RKO (cell line): ENCODE measurements at regions not wholly inside any gene's neighbourhood (a gene's known extent, or its start where the extent isn't known, plus 50 kb on each side); places are given as distances from the start of the nearest gene placed in this dataset.
"Not testable (repeated sequence)": the region's sequence is repeated elsewhere in the genome, so short reads cannot be mapped to it uniquely, and the experiment has no call there.

Experiments used
- DNase-seq: peaks from one replicate; pipeline ENCODE4 v3.0.0-alpha.2; 2016; ENCODE audit warnings: low spot score

DNA sequence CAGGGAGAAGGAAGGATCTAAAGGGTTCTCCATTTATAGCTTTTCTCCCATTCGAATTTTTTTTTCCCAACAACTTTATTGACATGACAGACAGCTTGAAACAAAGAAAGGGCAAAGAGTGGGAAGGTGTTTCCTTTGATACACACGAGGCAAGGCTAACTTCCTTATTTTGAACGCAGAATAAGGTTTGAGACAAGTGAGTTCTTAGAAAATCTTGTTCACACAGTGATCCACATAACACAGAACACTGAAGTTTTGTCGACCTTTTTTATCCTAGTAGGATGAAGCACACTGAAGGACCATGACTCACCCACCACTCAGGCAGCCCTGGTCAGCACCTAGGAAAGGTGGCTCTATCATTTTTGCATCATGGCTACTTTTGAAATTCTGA lies 425.8 kb upstream of the MDFIC2 start:
- DNase-seq: no peak

DNA sequence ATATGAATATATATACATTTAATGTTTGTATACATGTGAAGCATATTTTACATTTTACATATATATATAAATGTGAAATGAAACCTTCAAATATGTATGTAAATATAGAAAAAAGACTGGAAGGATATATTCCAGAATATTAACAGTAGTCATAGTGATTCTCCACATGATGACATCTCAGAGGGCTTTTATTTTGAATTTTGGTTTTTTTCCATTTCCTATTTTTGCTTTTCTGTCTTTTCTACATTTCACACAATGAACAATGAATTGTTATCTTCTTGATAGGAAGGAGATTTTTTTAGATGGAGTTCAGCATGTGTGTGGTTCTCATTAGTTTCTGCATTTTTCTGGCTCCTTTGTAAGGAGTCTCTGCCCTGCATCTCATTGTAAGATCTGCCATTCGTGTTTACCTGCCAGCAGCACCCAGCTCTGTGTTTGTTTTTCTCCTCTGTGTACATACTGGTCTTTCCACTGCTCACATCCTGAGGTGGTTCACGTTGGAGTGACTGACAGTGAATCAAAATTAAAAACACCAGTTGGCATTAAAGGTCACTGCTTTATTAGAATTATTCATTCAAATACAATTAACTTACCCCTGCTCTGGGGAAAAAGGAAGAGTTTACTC lies 425.3 kb upstream of the MDFIC2 start:
- DNase-seq: no peak

DNA sequence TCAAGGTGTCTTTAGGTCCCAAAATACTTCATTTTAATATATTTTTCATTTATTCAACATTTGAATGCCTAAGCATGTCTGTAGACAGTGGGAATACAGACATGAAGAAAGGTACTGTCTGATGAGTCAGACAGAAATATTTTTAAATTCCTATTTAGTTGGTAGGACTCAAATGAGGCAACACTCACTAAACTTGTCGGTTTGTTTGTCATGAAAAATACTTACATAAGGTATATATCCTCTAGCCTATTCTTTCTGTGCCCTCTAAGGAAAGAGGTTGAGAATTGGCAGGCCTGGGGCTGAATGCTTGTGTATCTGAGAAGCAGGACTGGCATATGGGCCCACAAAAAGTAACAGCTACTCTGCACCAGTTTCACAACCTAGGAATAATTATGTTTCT lies 423.6 kb upstream of the MDFIC2 start:
- DNase-seq: no peak

DNA sequence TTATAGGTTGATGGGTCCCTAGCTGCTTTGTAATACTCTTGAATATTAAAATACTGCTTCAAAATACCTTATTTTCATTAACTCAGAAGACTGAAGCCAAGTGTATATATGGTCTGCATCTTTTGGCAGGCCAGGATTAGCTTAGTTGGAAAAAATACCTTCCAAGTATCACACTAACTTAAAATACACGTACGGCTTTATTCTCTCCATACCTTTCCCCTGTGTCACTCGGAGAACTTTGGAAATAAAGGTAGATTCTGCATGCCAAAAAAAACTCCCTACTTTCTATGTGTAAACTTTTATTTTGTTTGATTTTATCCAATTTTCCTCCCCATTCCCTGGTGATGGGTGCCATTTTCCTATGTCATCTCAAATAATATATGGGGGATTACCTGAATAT lies 422.3 kb upstream of the MDFIC2 start:
- DNase-seq: no peak

DNA sequence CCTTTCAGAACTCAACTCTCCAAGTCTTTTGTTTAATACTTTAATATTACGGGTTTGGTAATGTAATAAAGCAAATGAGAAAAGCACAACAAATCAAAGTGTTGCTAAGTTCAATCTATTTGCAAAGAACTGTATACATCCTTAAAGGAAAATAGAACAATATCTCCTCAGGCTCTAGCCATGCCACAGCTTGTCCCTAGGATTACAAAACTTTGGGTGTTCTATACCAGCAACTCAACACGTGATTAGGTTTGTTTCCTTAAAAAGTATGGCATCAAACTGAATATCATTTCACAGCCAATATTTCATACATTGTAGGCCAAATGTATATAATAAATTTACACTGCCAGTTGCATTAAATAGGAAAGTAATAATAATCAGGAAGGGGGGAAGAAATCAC lies 418.6 kb upstream of the MDFIC2 start:
- DNase-seq: no peak

GRCh38 chr3:70729845-70730244 lies 417.4 kb upstream of the MDFIC2 start:
- no peak for DNase-seq

DNA sequence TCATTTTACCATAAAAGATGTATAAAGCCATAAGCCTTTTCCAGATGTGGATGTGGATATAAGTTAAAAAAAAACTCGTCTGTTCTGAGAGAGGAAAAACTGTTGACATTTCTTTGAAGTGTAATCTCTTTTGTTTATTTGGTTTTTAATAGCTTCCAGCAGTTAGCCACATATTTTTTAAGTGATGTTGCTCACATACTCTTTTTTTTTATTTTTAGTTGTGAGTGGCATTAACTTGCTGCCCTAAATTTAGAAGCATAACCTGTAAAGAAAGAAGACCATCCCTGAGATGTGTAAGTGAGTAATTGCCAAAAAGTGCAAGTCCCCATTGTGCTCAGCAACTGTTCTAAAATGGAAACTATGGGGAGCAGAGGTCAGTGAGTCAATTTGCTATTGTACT lies 415.9 kb upstream of the MDFIC2 start:
- DNase-seq: no peak

- DNase-seq: no peak
Observed at GRCh38 chr3:70726961-70727360, 414.5 kb upstream of the MDFIC2 start.

DNA sequence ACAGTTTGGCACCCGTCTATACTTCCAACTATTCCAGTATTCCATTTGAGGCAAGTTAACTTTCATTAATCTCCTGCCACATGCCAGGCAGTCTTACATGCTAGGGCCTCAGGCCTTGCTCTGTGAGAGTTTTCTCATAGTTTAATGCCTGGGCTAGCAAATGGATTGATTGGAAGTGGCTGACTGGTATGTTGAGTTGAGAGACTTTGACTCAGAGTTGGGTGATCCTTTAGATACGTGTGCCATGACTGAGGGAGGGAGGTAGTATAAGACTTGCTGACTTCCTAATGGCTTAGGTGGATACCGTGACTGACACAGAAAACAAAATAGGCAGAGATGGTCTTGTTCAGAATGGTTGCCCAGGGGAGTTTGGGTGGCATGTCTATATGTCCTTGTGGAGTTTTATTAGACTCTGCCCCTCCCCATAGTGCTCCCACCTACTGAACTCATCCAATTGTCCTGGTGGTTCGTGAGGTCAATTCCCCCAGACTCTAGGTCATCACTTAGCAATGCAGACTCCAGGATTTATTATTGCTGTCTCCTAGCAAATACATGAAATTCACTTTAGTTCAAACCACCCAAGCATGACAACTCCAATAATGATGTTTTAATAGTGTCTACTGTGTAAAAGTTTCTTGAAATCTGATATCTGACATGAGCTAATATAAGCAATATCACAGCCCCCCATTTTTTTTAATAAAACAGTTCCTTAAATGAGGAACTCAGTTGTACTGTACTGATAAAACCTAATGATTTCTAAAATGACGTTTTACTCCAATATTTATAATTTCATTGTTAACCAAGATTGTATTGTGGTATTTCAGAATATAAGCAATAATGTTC lies 413.9 kb upstream of the MDFIC2 start:
- no peak for DNase-seq

DNA sequence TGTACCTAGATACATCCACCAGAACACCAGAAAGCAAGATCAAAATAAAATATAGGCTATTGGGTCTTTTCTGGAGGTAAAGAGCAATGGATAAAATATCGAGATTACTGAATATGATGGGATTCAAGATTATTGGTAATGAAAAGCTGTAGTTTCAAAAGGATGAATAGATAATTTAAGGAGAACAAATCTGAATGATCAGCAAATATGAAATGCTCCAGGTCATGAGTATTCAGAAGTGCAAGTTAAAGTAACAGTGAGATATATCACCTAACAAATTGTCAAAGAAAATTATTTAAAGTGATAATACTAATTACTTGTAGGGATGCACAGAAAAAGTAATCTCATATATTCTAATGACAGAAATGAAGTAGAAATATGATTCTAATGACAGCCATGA lies 409.6 kb upstream of the MDFIC2 start:
- DNase-seq: no peak

- peak; percentile 8 for DNase-seq
Observed at GRCh38 chr3:70716832-70717231, 404.4 kb upstream of the MDFIC2 start.

DNA sequence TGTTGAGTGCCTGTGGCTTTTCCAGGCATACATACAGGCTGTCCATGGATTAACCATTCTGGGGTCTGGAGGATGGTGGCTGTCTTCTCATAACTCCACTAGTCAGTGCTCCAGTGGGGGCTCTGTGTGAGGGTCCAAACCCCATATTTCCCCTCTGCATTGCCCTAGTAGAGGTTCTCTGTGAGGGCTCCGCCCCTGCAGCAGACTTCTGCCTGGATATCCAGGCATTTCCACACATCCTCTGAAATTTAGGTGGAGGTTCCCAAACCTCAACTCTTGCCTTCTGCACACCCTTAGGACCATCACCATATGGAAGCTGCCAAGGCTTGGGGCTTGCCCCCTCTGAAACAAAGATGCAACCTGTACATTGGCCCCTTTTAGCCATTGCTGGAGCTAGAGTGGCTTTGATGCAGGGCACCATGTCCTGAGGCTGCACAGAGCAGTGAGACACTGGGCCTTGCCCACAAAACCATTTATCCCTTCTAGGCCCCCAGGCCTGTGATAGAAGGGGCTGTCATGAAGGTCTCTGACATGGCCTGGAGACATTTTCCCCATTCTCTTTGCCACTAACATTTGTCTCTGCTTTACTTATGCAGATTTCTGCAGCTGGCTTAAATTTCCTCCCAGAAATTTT lies 400.1 kb upstream of the MDFIC2 start:
- DNase-seq: no peak

DNA sequence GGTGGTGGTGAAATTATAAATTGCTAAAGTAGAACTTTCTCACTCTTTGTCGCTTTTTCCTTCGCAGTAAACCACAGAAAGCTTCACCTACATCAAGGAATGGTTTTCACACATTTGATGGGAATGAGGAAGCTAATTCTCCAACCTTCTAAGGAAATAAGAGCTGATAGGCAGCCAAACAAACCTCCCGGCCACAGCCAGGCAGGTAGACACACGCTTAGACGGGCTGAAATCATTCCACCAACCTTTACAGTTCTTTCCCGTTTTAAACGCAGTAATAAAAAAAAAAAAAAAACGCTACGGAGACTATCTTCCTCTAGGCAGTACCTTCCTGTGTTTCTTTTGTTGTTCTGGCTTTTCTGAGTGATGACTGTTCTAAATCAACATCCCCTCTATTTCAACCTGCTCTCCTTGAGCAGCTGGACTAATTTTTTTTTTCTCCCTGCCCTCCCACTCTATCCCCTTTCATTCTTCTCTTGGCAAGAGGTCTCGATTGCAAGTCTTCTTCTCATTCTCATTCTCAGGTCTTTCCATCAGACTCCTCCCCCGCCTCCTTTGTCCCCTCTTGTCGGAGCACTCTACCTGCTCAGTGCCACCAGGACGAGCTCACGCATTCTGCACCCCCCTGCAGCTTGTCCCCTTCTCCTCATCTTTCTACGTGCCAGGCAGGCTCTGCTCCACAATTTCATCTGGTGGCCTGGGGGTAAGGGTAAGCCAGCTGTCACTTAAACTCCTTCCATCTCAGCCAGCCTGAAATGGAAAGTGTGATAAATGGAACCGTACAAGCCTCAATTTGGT lies 391.1 kb upstream of the MDFIC2 start:
- DNase-seq: no peak

- no peak for DNase-seq
Observed at GRCh38 chr3:70702132-70702531, 389.7 kb upstream of the MDFIC2 start.

- DNase-seq: no peak
Observed at GRCh38 chr3:70684701-70685100, 372.3 kb upstream of the MDFIC2 start.

DNA sequence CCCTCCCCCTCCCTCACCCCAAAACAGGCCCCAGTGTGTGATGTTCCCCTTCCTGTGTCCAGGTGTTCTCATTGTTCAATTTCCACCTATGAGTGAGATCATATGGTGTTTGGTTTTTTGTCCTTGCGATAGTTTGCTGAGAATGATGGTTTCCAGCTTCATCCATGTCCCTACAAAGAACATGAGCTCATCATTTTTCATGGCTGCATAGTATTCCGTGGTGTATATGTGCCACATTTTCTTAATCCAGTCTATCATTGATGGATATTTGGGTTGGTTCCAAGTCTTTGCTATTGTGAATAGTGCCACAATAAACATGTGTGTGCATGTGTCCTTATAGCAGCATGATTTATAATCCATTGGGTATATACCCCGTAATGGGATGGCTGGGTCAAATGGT lies 363.4 kb upstream of the MDFIC2 start:
- not testable (repeated sequence) for DNase-seq

DNA sequence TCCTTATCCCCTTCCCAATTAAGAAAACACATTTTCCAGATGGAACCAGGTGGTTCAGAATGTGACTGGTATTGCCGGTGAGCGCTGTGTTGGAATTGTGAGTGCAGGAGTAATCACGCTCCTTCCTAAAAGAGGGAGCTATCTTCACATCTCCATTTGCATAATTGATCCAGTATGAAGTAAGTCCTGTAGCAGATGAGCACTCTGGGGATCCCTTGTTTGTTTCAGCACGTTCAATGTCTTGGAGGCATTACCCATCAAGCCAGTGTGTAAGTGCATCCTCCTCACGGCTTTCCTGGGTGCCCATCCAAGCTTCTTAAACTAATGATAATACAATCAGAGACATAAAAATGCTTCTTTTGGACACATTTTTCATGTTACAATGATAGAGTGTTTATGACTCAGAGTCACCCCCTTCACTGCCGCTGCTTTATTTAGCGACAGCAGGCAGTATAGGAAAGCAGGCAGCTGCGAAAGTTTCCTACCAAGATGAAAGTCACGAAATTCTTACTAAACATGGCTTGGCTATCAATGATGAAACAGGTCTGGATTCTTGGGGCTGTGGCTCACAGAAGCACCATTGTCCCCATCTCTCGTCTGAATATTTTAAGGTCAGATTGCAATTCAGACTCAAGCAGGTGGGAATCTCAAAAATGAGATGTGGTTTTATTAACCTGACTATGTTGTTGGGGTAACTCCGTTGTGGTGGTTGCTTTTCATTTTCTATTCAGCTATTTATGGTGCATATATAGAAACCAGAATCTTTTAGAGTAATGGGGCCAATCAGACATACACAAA lies 346.3 kb upstream of the MDFIC2 start:
- no peak for DNase-seq

DNA sequence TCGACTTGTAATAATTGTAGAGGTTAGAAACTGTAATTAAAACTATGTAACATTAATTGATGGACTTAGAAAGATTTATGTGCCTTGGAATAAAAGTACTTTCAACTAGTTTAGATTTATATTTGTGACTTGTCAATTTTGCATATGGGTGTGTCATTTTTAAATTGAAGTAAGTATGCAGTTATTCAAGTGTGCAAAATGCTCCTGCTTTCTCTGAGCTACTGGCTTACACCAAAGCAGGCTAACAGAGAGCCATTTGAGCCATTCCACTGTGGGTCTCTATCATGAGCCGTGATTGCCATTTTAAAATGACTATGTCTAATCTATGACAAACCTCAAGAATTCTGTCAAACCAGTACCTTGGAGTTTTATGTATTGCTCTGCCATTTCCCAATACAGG lies 345.0 kb upstream of the MDFIC2 start:
- no peak for DNase-seq

GRCh38 chr3:70647823-70648222 lies 335.4 kb upstream of the MDFIC2 start:
- no peak for DNase-seq

DNA sequence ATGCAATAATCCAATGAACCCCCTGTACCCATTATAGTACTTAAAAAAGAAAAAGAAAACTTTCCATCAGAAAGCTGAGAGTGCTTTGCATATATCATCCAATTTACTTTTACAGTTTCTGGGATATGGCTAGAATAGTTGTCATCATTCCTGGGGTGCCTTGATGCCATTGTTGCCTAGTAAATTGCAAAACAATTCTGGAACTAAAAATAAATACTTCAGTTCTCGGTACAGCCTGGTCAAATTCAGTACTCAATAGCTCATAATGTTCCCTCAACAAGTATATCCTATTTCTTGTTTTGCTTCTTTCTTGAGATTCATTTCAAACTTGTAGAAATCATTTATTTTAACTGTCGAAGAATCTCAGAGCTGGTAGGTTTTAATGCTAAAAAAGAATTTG lies 334.7 kb upstream of the MDFIC2 start:
- DNase-seq: no peak

DNA sequence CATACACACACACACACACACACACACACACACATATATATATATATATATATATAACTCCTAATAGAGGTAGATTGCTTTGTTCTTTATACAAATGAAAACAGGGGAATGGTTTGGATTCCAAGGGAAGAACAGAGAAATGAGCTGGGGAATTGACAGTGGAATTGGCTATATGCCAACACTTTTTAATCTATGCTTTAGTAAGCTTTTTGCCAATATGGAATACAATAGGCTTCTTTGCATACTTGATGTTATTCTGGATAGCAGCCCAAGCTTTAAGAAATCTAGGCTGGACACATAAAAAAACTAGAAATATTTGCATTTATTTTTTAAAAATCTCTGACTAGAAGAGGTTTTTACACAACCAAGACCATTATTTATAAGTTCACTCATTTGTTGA lies 334.2 kb upstream of the MDFIC2 start:
- DNase-seq: no peak

DNA sequence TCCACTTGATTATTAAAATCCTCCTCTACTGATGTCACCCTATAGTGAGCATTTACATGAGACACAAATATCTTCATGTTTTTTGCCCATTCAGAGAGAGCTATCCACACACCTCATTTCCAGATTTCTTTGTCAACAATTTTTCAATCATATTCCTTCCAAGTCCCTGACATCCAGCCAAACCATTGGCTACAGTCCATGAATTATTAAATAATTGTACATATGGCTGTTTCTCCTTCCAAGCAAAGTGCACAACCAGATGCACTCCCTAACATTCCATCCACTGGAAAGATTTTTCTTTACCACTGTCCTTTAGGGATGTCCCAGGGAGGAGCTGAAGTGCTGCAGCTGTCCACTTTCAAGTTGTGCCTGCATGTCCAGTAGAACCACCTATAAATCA lies 328.0 kb upstream of the MDFIC2 start:
- DNase-seq: no peak
